ENCODE measurements at regions not wholly inside any gene's neighbourhood (a gene's known extent, or its start where the extent isn't known, plus 50 kb on each side); places are given as distances from the start of the nearest gene placed in this dataset.
A peak's percentile ranks its signal among the peaks of the same experiment; 100 is the strongest.

DNA sequence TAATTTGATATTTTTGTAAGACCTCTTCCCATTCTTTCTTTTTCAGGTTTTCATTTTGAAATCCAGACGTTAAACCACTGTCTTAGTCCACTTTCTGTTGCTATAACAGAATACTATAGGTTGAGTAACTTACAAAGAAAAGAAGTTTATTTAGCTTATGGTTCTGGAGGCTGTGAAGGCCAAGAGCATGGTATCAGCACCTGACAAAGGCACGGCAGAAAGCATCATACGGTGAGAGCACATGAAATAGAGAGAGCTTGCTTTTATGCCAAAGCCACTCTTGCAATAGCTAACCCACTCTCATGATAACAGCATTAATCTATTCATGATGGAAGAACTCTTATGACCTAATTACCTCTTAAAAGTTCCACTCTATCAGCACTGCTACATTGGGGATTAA is 255.6 kb upstream of the PDE4D start:
- no peak for FAIRE-seq
- CTCF ChIA-PET (ENCODE audit: low intra/inter-chr PET ratio, low total read pairs) = no interaction called here
- POLR2A ChIA-PET = no interaction called here

DNA sequence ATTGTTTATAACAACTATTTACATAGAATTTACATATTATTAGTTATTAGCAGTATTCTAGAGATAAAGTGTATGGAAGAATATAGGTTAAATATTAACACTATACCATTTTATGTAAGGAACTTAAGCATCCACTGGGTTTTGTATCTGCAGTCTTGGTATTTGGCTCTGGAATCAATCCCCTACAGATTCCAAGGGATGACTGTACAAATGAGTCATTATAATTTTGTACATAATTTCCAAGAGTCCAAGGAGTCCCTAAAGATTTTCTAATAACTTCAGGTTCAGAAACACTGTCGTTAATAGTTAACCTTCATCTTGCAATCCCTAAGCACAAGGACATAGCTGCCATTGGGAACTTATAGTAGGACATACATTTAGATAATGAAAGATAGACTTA is 254.8 kb upstream of the PDE4D start:
- CTCF ChIA-PET (ENCODE audit: low intra/inter-chr PET ratio, low total read pairs) = no interaction called here
- in situ Hi-C loops (cut with HindIII; ENCODE audit: extremely low pct_ligation_motif_present, low pct_unique_long_range_greater_than_20kb) (no loop called here), intact Hi-C loops (cut with micrococcal nuclease; ENCODE audit: unreplicated experiment) (no loop called here)
- no peak overlapping the region for H3K4me3 ChIP-seq (replicated peaks in 1 of 3; ENCODE audit: insufficient read depth in 1 of 3, low read depth in 2 of 3, low read length in 3 of 3)
- H2AFZ ChIP-seq (ENCODE audit: low read length) = no peak overlapping the region
- no peaks in the 10 kb centered on the region for H3K36me3 ChIP-seq (replicated peaks in 1 of 2; ENCODE audit: control insufficient read depth in 1 of 2, insufficient read depth in 2 of 2, low read length in 2 of 2)
- DNase-seq (ENCODE audit: low spot score) = no peak
- ATAC-seq = no peak
- H3K27ac ChIP-seq (ENCODE audit: extremely low read length, insufficient read depth, low read length) = no peak overlapping the region
- POLR2A ChIA-PET = no interaction called here
- H3K9me3 ChIP-seq (ENCODE audit: low read length) = 0 out of 2 replicates have a peak, but pooled peaks cover 7% of the 10 kb centered on the region
- 0 out of 2 replicates have a peak, but pooled peaks cover 4% of the 10 kb centered on the region for H4K20me1 ChIP-seq (ENCODE audit: insufficient read depth, low read length)
- H3K79me2 ChIP-seq (ENCODE audit: insufficient read depth, low read length) = no peaks in the 10 kb centered on the region
- WGBS (ENCODE audit: low lambda C conversion rate) = 27% methylated on average over 1 of the region's 1 CpG
- H3K4me2 ChIP-seq (ENCODE audit: low read depth, low read length) = no peak overlapping the region
- H3K9ac ChIP-seq (ENCODE audit: insufficient read depth, low read depth, low read length) = no peak overlapping the region
- BruUV-seq (replicated peaks) = no TSS peak
- H3K27me3 ChIP-seq (ENCODE audit: control insufficient read depth in 1 of 2, insufficient read depth in 2 of 2, low read length in 2 of 2) = no peaks in the 10 kb centered on the region; a peak in 1 of 5 replicates
- peaks cover 10% of the 10 kb centered on the region for H3K4me1 ChIP-seq (ENCODE audit: insufficient read depth, low read length)
- no peak for FAIRE-seq
- TF ChIP-seq, protein P1, sequence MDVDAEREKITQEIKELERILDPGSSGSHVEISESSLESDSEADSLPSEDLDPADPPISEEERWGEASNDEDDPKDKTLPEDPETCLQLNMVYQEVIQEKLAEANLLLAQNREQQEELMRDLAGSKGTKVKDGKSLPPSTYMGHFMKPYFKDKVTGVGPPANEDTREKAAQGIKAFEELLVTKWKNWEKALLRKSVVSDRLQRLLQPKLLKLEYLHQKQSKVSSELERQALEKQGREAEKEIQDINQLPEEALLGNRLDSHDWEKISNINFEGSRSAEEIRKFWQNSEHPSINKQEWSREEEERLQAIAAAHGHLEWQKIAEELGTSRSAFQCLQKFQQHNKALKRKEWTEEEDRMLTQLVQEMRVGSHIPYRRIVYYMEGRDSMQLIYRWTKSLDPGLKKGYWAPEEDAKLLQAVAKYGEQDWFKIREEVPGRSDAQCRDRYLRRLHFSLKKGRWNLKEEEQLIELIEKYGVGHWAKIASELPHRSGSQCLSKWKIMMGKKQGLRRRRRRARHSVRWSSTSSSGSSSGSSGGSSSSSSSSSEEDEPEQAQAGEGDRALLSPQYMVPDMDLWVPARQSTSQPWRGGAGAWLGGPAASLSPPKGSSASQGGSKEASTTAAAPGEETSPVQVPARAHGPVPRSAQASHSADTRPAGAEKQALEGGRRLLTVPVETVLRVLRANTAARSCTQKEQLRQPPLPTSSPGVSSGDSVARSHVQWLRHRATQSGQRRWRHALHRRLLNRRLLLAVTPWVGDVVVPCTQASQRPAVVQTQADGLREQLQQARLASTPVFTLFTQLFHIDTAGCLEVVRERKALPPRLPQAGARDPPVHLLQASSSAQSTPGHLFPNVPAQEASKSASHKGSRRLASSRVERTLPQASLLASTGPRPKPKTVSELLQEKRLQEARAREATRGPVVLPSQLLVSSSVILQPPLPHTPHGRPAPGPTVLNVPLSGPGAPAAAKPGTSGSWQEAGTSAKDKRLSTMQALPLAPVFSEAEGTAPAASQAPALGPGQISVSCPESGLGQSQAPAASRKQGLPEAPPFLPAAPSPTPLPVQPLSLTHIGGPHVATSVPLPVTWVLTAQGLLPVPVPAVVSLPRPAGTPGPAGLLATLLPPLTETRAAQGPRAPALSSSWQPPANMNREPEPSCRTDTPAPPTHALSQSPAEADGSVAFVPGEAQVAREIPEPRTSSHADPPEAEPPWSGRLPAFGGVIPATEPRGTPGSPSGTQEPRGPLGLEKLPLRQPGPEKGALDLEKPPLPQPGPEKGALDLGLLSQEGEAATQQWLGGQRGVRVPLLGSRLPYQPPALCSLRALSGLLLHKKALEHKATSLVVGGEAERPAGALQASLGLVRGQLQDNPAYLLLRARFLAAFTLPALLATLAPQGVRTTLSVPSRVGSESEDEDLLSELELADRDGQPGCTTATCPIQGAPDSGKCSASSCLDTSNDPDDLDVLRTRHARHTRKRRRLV (CRISPR knock-in tag; IDR thresholded peaks at IDR 0.05) = no peak
- TF ChIP-seq ZNF350 (CRISPR knock-in tag; IDR thresholded peaks at IDR 0.05; ENCODE audit: borderline replicate concordance, low read depth) = no peak
- no peak for TF ChIP-seq NFE2L2 (IDR thresholded peaks at IDR 0.05; ENCODE audit: low read length)
- TF ChIP-seq RXRA (CRISPR knock-in tag; IDR thresholded peaks at IDR 0.05) = no peak
- TF ChIP-seq ZSCAN20 (CRISPR knock-in tag; IDR thresholded peaks at IDR 0.05; ENCODE audit: borderline replicate concordance) = no peak
- no peak for TF ChIP-seq ZNF33B (CRISPR knock-in tag; IDR thresholded peaks at IDR 0.05)
- no peak for TF ChIP-seq YEATS2 (CRISPR knock-in tag; IDR thresholded peaks at IDR 0.05; ENCODE audit: borderline replicate concordance)
- no peak for TF ChIP-seq KLF16 (CRISPR knock-in tag; IDR thresholded peaks at IDR 0.05)
- TF ChIP-seq ZFX (CRISPR knock-in tag; IDR thresholded peaks at IDR 0.05; ENCODE audit: low read depth) = no peak
- TF ChIP-seq KLF12 (CRISPR knock-in tag; IDR thresholded peaks at IDR 0.05; ENCODE audit: borderline replicate concordance) = no peak
- TF ChIP-seq, protein P2, sequence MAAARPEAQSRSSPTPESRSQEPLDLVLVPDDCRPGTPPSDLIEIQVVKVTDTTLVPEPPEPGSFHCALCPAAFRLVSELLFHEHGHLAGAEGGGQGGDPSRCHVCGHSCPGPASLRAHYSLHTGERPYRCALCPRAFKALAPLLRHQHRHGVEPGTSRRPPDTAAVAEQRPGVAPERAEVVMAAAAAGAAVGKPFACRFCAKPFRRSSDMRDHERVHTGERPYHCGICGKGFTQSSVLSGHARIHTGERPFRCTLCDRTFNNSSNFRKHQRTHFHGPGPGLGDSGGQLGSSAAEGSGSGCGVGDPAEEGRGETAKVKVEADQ (CRISPR knock-in tag; IDR thresholded peaks at IDR 0.05; ENCODE audit: borderline replicate concordance) = no peak

More for the DNA sequence above, 255.6 kb upstream of the PDE4D start:
- TF ChIP-seq HNRNPL (IDR thresholded peaks at IDR 0.05; ENCODE audit: low read depth, low read length) (no peak), ZNF564 (CRISPR knock-in tag; IDR thresholded peaks at IDR 0.05) (peak; percentile 95)
- no peak overlapping the region for H3K4me2 ChIP-seq (ENCODE audit: low read depth, low read length)
- no peaks in the 10 kb centered on the region for H3K36me3 ChIP-seq (replicated peaks in 1 of 2; ENCODE audit: control insufficient read depth in 1 of 2, insufficient read depth in 2 of 2, low read length in 2 of 2)
- in situ Hi-C loops (cut with HindIII; ENCODE audit: extremely low pct_ligation_motif_present, low pct_unique_long_range_greater_than_20kb) (no loop called here), intact Hi-C loops (cut with micrococcal nuclease; ENCODE audit: unreplicated experiment) (no loop called here)
- 0 out of 2 replicates have a peak, but pooled peaks cover 7% of the 10 kb centered on the region for H3K9me3 ChIP-seq (ENCODE audit: low read length)
- no peaks in the 10 kb centered on the region for H3K27me3 ChIP-seq (ENCODE audit: control insufficient read depth in 1 of 2, insufficient read depth in 2 of 2, low read length in 2 of 2)
- ATAC-seq = no peak
- no peak overlapping the region for H3K4me3 ChIP-seq (replicated peaks in 1 of 3; ENCODE audit: insufficient read depth in 1 of 3, low read depth in 2 of 3, low read length in 3 of 3)
- no peak for DNase-seq (ENCODE audit: low spot score)
- BruUV-seq (replicated peaks) = no TSS peak
- H3K4me1 ChIP-seq (ENCODE audit: insufficient read depth, low read length) = peaks cover 5% of the 10 kb centered on the region
- H3K9ac ChIP-seq (ENCODE audit: insufficient read depth, low read depth, low read length) = no peak overlapping the region
- 0 out of 2 replicates have a peak, but pooled peaks cover 2% of the 10 kb centered on the region for H4K20me1 ChIP-seq (ENCODE audit: insufficient read depth, low read length)
- H3K79me2 ChIP-seq (ENCODE audit: insufficient read depth, low read length) = no peaks in the 10 kb centered on the region
- H3K27ac ChIP-seq (ENCODE audit: extremely low read length, insufficient read depth, low read length) = no peak overlapping the region
- 57% methylated on average over 3 of the region's 3 CpGs for WGBS (ENCODE audit: low lambda C conversion rate)
- H2AFZ ChIP-seq (ENCODE audit: low read length) = no peak overlapping the region
